ENCODE measurements at regions not wholly inside any gene's neighbourhood (a gene's known extent, or its start where the extent isn't known, plus 50 kb on each side); places are given as distances from the start of the nearest gene placed in this dataset.

DNA sequence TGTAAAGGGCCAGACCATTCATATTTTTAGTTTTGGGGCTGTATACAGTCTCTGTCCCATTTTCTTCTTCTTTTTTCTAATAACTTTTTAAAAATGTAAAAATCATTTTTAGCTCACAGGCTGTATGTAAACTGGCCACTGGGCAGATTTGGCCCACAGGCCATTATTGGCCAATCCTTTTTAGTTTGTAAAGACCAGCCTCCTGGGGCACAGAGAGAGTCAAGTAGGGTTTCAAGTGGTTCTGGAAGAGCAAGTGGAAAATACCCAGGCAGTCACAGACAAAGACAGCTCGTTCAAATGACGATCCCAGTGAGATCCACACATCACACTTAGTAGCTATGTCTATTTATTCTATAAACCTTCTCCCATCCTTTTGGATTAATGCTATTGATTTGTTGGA, 150.2 kb upstream of the ARHGAP20 start:
- H3K4me3 ChIP-seq, result no peak overlapping the region
- WGBS, 2 donors, result 73 to 76% methylated on average over 2 of the region's 2 CpGs
- H3K27me3 ChIP-seq, result no peaks in the 10 kb centered on the region
- no peaks in the 10 kb centered on the region for H3K9me3 ChIP-seq
- TF ChIP-seq POLR2A (IDR thresholded peaks at IDR 0.05) (no peak), POLR2AphosphoS5 (IDR thresholded peaks at IDR 0.05) (no peak), EP300 (IDR thresholded peaks at IDR 0.05) (no peak)
- TF ChIP-seq, protein P1, sequence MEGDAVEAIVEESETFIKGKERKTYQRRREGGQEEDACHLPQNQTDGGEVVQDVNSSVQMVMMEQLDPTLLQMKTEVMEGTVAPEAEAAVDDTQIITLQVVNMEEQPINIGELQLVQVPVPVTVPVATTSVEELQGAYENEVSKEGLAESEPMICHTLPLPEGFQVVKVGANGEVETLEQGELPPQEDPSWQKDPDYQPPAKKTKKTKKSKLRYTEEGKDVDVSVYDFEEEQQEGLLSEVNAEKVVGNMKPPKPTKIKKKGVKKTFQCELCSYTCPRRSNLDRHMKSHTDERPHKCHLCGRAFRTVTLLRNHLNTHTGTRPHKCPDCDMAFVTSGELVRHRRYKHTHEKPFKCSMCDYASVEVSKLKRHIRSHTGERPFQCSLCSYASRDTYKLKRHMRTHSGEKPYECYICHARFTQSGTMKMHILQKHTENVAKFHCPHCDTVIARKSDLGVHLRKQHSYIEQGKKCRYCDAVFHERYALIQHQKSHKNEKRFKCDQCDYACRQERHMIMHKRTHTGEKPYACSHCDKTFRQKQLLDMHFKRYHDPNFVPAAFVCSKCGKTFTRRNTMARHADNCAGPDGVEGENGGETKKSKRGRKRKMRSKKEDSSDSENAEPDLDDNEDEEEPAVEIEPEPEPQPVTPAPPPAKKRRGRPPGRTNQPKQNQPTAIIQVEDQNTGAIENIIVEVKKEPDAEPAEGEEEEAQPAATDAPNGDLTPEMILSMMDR (IDR thresholded peaks at IDR 0.05), result no peak
- H3K4me1 ChIP-seq, result no peaks in the 10 kb centered on the region
- no peaks in the 10 kb centered on the region for H3K36me3 ChIP-seq
- no peak for ATAC-seq (ENCODE audit: low FRiP score in 2 of 2)
- peak in 1 of 2 donors; percentile 40 for DNase-seq
- peak overlapping the region in 1 of 4 donors; percentile 37 for H3K27ac ChIP-seq

DNA sequence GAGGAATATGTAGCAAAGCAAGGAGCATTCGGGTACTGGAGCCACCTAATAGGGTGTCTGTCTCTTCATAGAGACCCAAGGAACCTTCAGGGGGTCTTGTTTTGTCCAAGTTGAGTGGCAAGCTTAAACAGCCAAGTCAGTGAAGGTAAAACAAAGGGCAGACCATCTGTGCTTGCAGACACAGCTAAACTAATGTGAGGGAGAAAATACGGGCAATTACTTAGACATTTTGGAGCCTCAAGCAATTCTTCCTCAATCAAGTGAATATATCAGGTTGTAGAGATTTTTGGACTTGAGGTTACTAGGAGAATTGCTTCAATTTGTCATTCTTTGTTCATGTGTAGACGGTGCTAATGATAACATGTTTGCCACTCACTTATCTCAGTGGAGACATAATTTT, 148.2 kb upstream of the ARHGAP20 start:
- ATAC-seq (ENCODE audit: low FRiP score in 2 of 2) (no peak), DNase-seq (no peak)
- no peak overlapping the region for H3K4me3 ChIP-seq
- H3K36me3 ChIP-seq, result no peaks in the 10 kb centered on the region
- H3K4me1 ChIP-seq, result no peaks in the 10 kb centered on the region
- H3K27me3 ChIP-seq, result no peaks in the 10 kb centered on the region
- H3K27ac ChIP-seq, result no peak overlapping the region
- 78 to 92% methylated on average over 3 of the region's 3 CpGs for WGBS, 2 donors
- TF ChIP-seq POLR2AphosphoS5 (IDR thresholded peaks at IDR 0.05), result no peak
- no peak for TF ChIP-seq EP300 (IDR thresholded peaks at IDR 0.05)
- no peak for TF ChIP-seq POLR2A (IDR thresholded peaks at IDR 0.05)
- TF ChIP-seq, protein P1 (IDR thresholded peaks at IDR 0.05), result no peak
- H3K9me3 ChIP-seq, result no peaks in the 10 kb centered on the region

DNA sequence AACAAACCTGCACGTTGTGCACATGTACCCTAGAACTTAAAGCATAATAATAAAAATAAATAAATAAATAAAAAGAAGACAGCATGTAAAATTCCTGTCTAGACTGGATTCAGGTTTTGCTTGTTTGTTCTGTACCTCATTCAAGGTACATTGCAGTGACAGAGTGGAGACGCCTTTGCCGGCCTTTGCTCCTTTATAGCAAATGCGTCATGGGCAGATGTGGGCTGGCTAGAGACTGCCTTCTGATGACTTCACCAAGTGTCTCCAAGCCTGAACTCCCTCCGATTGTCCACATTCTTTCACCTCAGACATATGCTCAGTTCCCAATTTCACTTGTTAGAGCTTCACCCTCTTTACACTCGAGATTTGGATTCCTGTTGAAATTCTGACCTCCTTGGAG, 147.8 kb upstream of the ARHGAP20 start:
- Histone ChIP-seq H3K27ac (no peak overlapping the region), H3K9me3 (no peaks in the 10 kb centered on the region), H3K4me1 (no peaks in the 10 kb centered on the region), H3K27me3 (no peaks in the 10 kb centered on the region), H3K36me3 (no peaks in the 10 kb centered on the region), H3K4me3 (no peak overlapping the region)
- WGBS, 2 donors, result 79 to 90% methylated on average over 6 of the region's 6 CpGs
- TF ChIP-seq EP300 (IDR thresholded peaks at IDR 0.05) (no peak), POLR2A (IDR thresholded peaks at IDR 0.05) (no peak), POLR2AphosphoS5 (IDR thresholded peaks at IDR 0.05) (no peak)
- TF ChIP-seq, protein P1 (IDR thresholded peaks at IDR 0.05), result no peak
- ATAC-seq (ENCODE audit: low FRiP score in 2 of 2) (no peak), DNase-seq (no peak)

DNA sequence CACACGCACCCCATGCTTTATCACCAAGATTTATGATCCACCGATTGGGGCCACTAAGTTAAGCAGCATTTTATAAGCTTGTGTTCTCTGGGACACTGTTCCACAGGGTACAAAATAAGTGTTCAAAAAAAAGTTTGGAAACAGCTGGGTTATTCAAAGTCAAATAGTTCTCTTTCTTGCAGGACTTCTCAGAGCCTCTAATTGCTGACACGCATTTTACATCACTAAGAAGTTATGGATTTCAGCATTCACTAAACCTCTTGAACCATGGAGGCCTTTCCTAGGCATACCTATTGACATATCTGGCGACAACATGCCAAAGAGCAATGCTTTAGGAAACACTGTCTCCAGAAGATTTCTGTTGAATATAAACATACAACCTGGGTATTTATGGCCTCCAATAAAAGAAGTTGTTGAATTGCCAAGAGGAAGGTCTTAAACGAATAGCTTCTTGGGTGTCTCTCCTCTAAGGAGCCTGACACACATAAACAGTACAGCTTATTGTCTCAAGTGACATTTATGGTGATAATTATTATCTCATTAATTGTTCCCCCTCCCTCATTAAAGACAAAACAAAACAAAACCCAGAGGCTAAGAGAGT, 147.1 kb upstream of the ARHGAP20 start:
- H3K4me1 ChIP-seq, result no peaks in the 10 kb centered on the region
- DNase-seq (no peak), ATAC-seq (ENCODE audit: low FRiP score in 2 of 2) (no peak)
- H3K4me3 ChIP-seq, result no peak overlapping the region
- no peaks in the 10 kb centered on the region for H3K9me3 ChIP-seq
- 90 to 91% methylated on average over 5 of the region's 5 CpGs for WGBS, 2 donors
- no peaks in the 10 kb centered on the region for H3K36me3 ChIP-seq
- no peak for TF ChIP-seq POLR2AphosphoS5 (IDR thresholded peaks at IDR 0.05)
- no peaks in the 10 kb centered on the region for H3K27me3 ChIP-seq
- no peak overlapping the region for H3K27ac ChIP-seq

DNA sequence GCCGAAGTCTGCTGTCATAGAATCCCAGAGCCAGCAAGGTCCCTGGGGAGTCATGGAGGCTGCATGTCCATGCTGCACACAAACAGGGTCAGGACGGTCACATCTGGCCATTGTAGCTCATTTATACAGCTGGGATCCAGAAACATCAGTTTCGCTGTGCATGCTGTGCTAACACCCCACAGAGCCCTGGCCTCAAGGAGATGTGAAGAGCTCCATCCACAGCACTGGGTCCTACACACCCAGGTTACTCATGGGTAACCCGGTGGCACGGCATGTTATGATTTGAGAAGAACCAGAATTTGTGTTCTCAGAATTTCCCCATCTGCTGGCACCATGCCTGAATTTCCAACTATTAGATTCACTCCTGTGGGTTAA, 146.3 kb upstream of the ARHGAP20 start:
- DNase-seq, result no peak
- peak in 1 of 2 donors; percentile 56 for ATAC-seq (ENCODE audit: low FRiP score in 2 of 2)
- Histone ChIP-seq H3K36me3 (no peaks in the 10 kb centered on the region), H3K27ac (no peak overlapping the region), H3K27me3 (no peaks in the 10 kb centered on the region), H3K4me3 (no peak overlapping the region), H3K9me3 (no peaks in the 10 kb centered on the region), H3K4me1 (no peaks in the 10 kb centered on the region)
- WGBS, 2 donors, result 67 to 72% methylated on average over 5 of the region's 5 CpGs
- TF ChIP-seq, protein P1 (IDR thresholded peaks at IDR 0.05), result no peak
- TF ChIP-seq POLR2AphosphoS5 (IDR thresholded peaks at IDR 0.05) (no peak), POLR2A (IDR thresholded peaks at IDR 0.05) (no peak)

All from upper lobe of left lung (tissue), 6 donors.